ENCODE measurements at regions not wholly inside any gene's neighbourhood (a gene's known extent, or its start where the extent isn't known, plus 50 kb on each side); places are given as distances from the start of the nearest gene placed in this dataset.

DNA sequence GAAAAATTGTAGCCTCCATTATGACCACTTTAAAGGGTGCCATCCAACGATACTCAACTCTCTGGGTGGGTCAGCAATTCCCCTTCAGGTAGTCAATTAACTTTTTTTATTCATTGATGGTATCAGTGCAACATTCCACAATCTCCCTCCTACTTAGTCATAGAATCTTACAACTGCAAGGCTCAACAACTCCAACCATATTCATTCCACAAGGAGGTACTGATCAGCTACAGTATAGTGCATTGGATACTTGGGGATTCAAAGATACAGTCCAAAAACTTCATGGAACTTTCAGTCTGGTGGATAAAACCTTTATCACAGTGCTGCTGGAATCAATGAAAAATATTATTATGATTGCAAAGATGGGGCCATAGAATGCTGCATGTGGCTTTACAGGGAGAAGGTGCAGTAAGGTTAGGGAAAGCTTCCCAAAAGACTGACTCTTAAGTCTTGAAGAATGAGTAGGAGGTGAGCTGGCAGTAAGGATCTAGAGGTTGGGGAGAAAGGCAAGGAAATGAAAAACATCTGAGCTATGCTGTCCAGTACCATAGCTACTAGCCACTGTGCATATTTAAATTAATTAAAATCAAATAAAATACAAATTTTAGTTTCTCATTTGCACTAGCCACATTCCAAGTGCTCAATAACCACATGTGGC is 314.7 kb upstream of the PRDM1 start:
- TF ChIP-seq, protein P1, sequence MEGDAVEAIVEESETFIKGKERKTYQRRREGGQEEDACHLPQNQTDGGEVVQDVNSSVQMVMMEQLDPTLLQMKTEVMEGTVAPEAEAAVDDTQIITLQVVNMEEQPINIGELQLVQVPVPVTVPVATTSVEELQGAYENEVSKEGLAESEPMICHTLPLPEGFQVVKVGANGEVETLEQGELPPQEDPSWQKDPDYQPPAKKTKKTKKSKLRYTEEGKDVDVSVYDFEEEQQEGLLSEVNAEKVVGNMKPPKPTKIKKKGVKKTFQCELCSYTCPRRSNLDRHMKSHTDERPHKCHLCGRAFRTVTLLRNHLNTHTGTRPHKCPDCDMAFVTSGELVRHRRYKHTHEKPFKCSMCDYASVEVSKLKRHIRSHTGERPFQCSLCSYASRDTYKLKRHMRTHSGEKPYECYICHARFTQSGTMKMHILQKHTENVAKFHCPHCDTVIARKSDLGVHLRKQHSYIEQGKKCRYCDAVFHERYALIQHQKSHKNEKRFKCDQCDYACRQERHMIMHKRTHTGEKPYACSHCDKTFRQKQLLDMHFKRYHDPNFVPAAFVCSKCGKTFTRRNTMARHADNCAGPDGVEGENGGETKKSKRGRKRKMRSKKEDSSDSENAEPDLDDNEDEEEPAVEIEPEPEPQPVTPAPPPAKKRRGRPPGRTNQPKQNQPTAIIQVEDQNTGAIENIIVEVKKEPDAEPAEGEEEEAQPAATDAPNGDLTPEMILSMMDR (IDR thresholded peaks at IDR 0.05; ENCODE audit: low read depth, low read length, poor library complexity, severe bottlenecking): no peak
- TF ChIP-seq EZH2phosphoT487 (IDR thresholded peaks at IDR 0.05; ENCODE audit: borderline replicate concordance, low read length): no peak

Measured in DOHH2 (cell line).